ENCODE measurements at regions not wholly inside any gene's neighbourhood (a gene's known extent, or its start where the extent isn't known, plus 50 kb on each side); places are given as distances from the start of the nearest gene placed in this dataset.

GRCh38 chr5:30195036-30195435, 998.5 kb upstream of the CDH6 start:
- TF ChIP-seq CTCF (IDR thresholded peaks at IDR 0.05) (no peak), ZFX (IDR thresholded peaks at IDR 0.05; ENCODE audit: borderline replicate concordance) (no peak)
